IMR-90 (cell line): ENCODE measurements at regions not wholly inside any gene's neighbourhood (a gene's known extent, or its start where the extent isn't known, plus 50 kb on each side); places are given as distances from the start of the nearest gene placed in this dataset.

Experiments used
- ATAC-seq: fragments of 200-7000 bp; cut with Tn5 transposase; 2 replicates; pipeline ENCODE4 v1.9.1; 2020; ENCODE audit warnings: low read depth, mild to moderate bottlenecking, moderate library complexity
- BruUV-seq: library from RNA; stranded (reverse); fragments of 400-500 nt; replicated peaks from 2 replicates; lab custom pipeline; 2021; lab: Mats Ljungman, UMichigan
- CTCF ChIA-PET: fragments of 300-600 bp; formaldehyde crosslinking; extraction: SDS; loops from one replicate; lab custom pipeline; 2021; ENCODE audit warnings: antibody characterized with exemption; lab: Yijun Ruan, JAX
- POLR2A ChIA-PET: fragments of 300-600 bp; sonication (Branson Sonifier 250); formaldehyde crosslinking; loops from one replicate; lab custom pipeline; 2022; ENCODE audit warnings: antibody characterized with exemption; ENCODE audit not compliant: unreplicated experiment; lab: Charles Lee
- DNase-seq: peaks from one replicate; pipeline ENCODE4 v3.0.0; 2013
- H2AFZ ChIP-seq: replicated peaks from 2 replicates; pipeline ENCODE3; 2013; ENCODE audit warnings: low read length, mild to moderate bottlenecking; ENCODE audit not compliant: poor library complexity
- H2AK5ac ChIP-seq: 2 replicates; pipeline ENCODE4 v1.6.1; 2013; ENCODE audit warnings: low read depth, low read length, inconsistent platforms
- H2AK9ac ChIP-seq: replicated peaks from 2 replicates; pipeline ENCODE3; 2013; ENCODE audit warnings: mild to moderate bottlenecking, low read depth, low read length, moderate library complexity; ENCODE audit not compliant: poor library complexity
- H2BK120ac ChIP-seq: 2 replicates; pipeline ENCODE4 v1.6.1; 2013; ENCODE audit warnings: low read depth, low read length, inconsistent platforms
- H2BK15ac ChIP-seq: 3 replicates; pipeline ENCODE4 v1.6.1; 2013; ENCODE audit warnings: low read depth, low read length, inconsistent platforms
- H2BK20ac ChIP-seq: 2 replicates; pipeline ENCODE4 v1.6.1; 2013; ENCODE audit warnings: low read depth, mild to moderate bottlenecking, inconsistent platforms, low read length, moderate library complexity
- H2BK5ac ChIP-seq: 2 replicates; pipeline ENCODE4 v1.6.1; 2013; ENCODE audit warnings: mild to moderate bottlenecking, low read depth, low read length, inconsistent platforms; ENCODE audit not compliant: poor library complexity, severe bottlenecking
- H3K14ac ChIP-seq: replicated peaks from 2 replicates; pipeline ENCODE4 v1.6.1; 2013; ENCODE audit warnings: low read depth, low read length, inconsistent platforms
- H3K18ac ChIP-seq: 2 replicates; pipeline ENCODE4 v1.6.1; 2013; ENCODE audit warnings: low read depth, low read length, control low read depth
- H3K23ac ChIP-seq: 2 replicates; pipeline ENCODE4 v1.6.1; 2013; ENCODE audit warnings: low read depth, low read length, inconsistent platforms
- H3K27ac ChIP-seq: 2 replicates; pipeline ENCODE4 v1.5.1; 2013; ENCODE audit warnings: mild to moderate bottlenecking, control low read depth, low read length; ENCODE audit not compliant: insufficient read depth
- H3K27me3 ChIP-seq: 2 replicates; pipeline ENCODE4 v1.6.1; 2013; ENCODE audit warnings: low read length; ENCODE audit not compliant: control insufficient read depth, insufficient read depth
- H3K36me3 ChIP-seq: 2 replicates; pipeline ENCODE4 v1.6.1; 2013; ENCODE audit warnings: low read length, mixed read lengths; ENCODE audit not compliant: control insufficient read depth, insufficient read depth
- H3K4ac ChIP-seq: 2 replicates; pipeline ENCODE4 v1.6.1; 2013; ENCODE audit warnings: low read depth, low read length, inconsistent platforms
- H3K4me1 ChIP-seq: 2 replicates; pipeline ENCODE4 v1.6.1; 2013; ENCODE audit warnings: low read length, mixed read lengths; ENCODE audit not compliant: control insufficient read depth, insufficient read depth
- H3K4me2 ChIP-seq: 2 replicates; pipeline ENCODE4 v1.6.1; 2013; ENCODE audit warnings: low read depth, mild to moderate bottlenecking, control low read depth, low read length, moderate library complexity
- H3K4me3 ChIP-seq: 2 replicates; pipeline ENCODE4 v1.5.1; 2013; ENCODE audit warnings: low read depth, mild to moderate bottlenecking, control low read depth, low read length, moderate library complexity; ENCODE audit not compliant: insufficient read depth
- H3K56ac ChIP-seq: 2 replicates; pipeline ENCODE4 v1.6.1; 2013; ENCODE audit warnings: low read length, inconsistent platforms; ENCODE audit not compliant: insufficient read depth; ENCODE audit errors: extremely low read depth
- H3K79me1 ChIP-seq, 2 experiments: 2 replicates each; pipeline ENCODE4 v1.6.1; 2013; ENCODE audit warnings: low read length in 2 of 2, inconsistent platforms in 1 of 2, low read depth in 1 of 2
- H3K9ac ChIP-seq: 2 replicates; pipeline ENCODE4 v1.6.1; 2013; ENCODE audit warnings: low read depth, low read length, control low read depth
- H3K9me1 ChIP-seq: 2 replicates; pipeline ENCODE4 v1.6.1; 2013; ENCODE audit warnings: low read length, inconsistent platforms; ENCODE audit not compliant: insufficient read depth
- H3K9me3 ChIP-seq: 2 replicates; pipeline ENCODE4 v1.6.1; 2013; ENCODE audit warnings: low read length; ENCODE audit not compliant: control insufficient read depth, insufficient read depth
- H4K20me1 ChIP-seq: 2 replicates; pipeline ENCODE4 v1.6.1; 2013; ENCODE audit warnings: low read length, inconsistent platforms; ENCODE audit not compliant: insufficient read depth
- H4K5ac ChIP-seq: 2 replicates; pipeline ENCODE4 v1.6.1; 2013; ENCODE audit warnings: mild to moderate bottlenecking, low read depth, low read length, control low read depth
- H4K8ac ChIP-seq, 2 experiments: 2 replicates each; pipeline ENCODE4 v1.6.1; 2013; ENCODE audit warnings: low read depth in 2 of 2, low read length in 2 of 2, control low read depth in 1 of 2, inconsistent platforms in 1 of 2
- H4K91ac ChIP-seq: 2 replicates; pipeline ENCODE4 v1.6.1; 2013; ENCODE audit warnings: low read depth, low read length, inconsistent platforms; ENCODE audit not compliant: insufficient read depth
- BHLHE40 ChIP-seq: fragments of 150-350 bp; IDR thresholded peaks from 2 replicates; pipeline ENCODE4 v1.6.1; 2016; ENCODE audit warnings: mild to moderate bottlenecking, low read depth, low read length
- CEBPB ChIP-seq: IDR thresholded peaks from 2 replicates; pipeline ENCODE4 v1.6.1; 2012; ENCODE audit warnings: low read depth, low read length, improper control_type of control experiment
- CHD1 ChIP-seq: IDR thresholded peaks from 2 replicates; pipeline ENCODE4 v1.6.1; 2012; ENCODE audit warnings: low read depth, low read length, improper control_type of control experiment
- FOS ChIP-seq: fragments of 150-350 bp; IDR thresholded peaks from 2 replicates; pipeline ENCODE4 v1.6.1; 2016; ENCODE audit warnings: low read depth, low read length
- MAFK ChIP-seq: IDR thresholded peaks from 2 replicates; pipeline ENCODE4 v1.6.1; 2012; ENCODE audit warnings: low read depth, low read length, improper control_type of control experiment
- MAZ ChIP-seq: IDR thresholded peaks from 2 replicates; pipeline ENCODE4 v1.6.1; 2012; ENCODE audit warnings: low read depth, mild to moderate bottlenecking, low read length, improper control_type of control experiment, moderate library complexity, borderline replicate concordance
- MXI1 ChIP-seq: IDR thresholded peaks from 2 replicates; pipeline ENCODE4 v1.6.1; 2012; ENCODE audit warnings: low read depth, mild to moderate bottlenecking, low read length, moderate library complexity, borderline replicate concordance
- NFE2L2 ChIP-seq: fragments of 150-350 bp; IDR thresholded peaks from 2 replicates; pipeline ENCODE4 v1.6.1; 2016; ENCODE audit warnings: low read depth, mild to moderate bottlenecking, low read length
- POLR2A ChIP-seq: IDR thresholded peaks from 2 replicates; pipeline ENCODE4 v1.6.1; 2012; ENCODE audit warnings: mild to moderate bottlenecking, low read depth, low read length
- RAD21 ChIP-seq: IDR thresholded peaks from 2 replicates; pipeline ENCODE4 v1.6.1; 2012; ENCODE audit warnings: low read length, improper control_type of control experiment
- RCOR1 ChIP-seq: IDR thresholded peaks from 2 replicates; pipeline ENCODE4 v1.6.1; 2012; ENCODE audit warnings: mild to moderate bottlenecking, low read length, improper control_type of control experiment; ENCODE audit not compliant: insufficient replicate concordance
- RFX5 ChIP-seq: IDR thresholded peaks from 2 replicates; pipeline ENCODE4 v1.8.0; 2012; ENCODE audit warnings: low read depth, mild to moderate bottlenecking, low read length, moderate library complexity
- SMC3 ChIP-seq: fragments of 150-350 bp; IDR thresholded peaks from 2 replicates; pipeline ENCODE4 v1.6.1; 2016; ENCODE audit warnings: low read depth, mild to moderate bottlenecking, antibody characterized with exemption, low read length, moderate library complexity
- whole genome bisulfite sequencing, 2 experiments: methylation state at CpG; one replicate each; pipeline versions ENCODE4 v1.1.5 to v1.1.7; 2013; ENCODE audit warnings: missing lambda C conversion rate in 2 of 2; ENCODE audit not compliant: insufficient read length in 1 of 2; ENCODE audit errors: extremely low coverage in 2 of 2; 5-methylcytosine and 5-hydroxymethylcytosine counted together
- dilution Hi-C: fragments of 300-500 bp; cut with HindIII; formaldehyde crosslinking; loops from one replicate; pipeline ENCODE4 v1.14.3; 2018; ENCODE audit warnings: low sequenced_read_pairs; ENCODE audit not compliant: unreplicated experiment
- in situ Hi-C: fragments of 300-500 bp; cut with MboI; formaldehyde crosslinking; loops from 3 replicates; pipeline ENCODE4 v1.14.3; 2019; ENCODE audit warnings: low sequenced_read_pairs, inconsistent platforms, mixed read lengths
- intact Hi-C: fragments of 100-400 bp; cut with micrococcal nuclease; formaldehyde crosslinking; loops from 2 replicates; pipeline ENCODE4 v1.10.0; 2022
- TF ChIP-seq, protein P1 (sequence below): conservative IDR thresholded peaks from 2 replicates; pipeline ENCODE4 v1.5.1; 2012; ENCODE audit warnings: mild to moderate bottlenecking, low read depth, low read length, improper control_type of control experiment
- TF ChIP-seq, protein P2 (sequence below): fragments of 150-350 bp; IDR thresholded peaks from 2 replicates; pipeline ENCODE4 v1.6.1; 2017; ENCODE audit warnings: mild to moderate bottlenecking, antibody characterized with exemption, low read length, low read depth
- TF ChIP-seq, protein P3 (sequence below): fragments of 150-350 bp; IDR thresholded peaks from 2 replicates; pipeline ENCODE4 v1.6.1; 2016; ENCODE audit warnings: low read depth, mild to moderate bottlenecking, low read length, moderate library complexity, borderline replicate concordance

DNA sequence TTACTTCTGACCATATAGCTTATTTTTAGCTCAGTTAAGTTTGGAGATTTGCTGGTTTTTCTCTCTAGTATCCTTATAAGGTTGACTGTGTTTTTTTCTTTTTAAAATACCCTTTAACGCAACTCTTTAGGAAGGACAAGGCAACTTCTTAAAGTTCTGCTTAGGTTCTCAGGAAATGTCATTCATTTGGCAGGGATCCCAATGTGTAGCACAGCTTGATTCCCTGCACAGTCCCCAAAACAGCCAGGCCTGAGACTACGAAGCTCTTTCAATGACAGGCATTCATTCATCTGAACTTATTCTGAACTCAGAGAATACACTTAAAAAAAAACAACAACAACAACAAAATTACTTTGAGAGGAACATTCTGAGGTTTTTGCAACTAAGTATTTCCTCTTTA lies 1765.8 kb downstream of the PCDH7 start:
- Histone ChIP-seq H3K27ac (no peak overlapping the region), H2BK5ac (no peak overlapping the region), H3K4me1 (no peaks in the 10 kb centered on the region), H3K79me1 (no peaks in the 10 kb centered on the region), H3K9me3 (no peaks in the 10 kb centered on the region), H2AFZ (no peak overlapping the region), H3K4me2 (no peak overlapping the region), H4K91ac (no peak overlapping the region), H3K27me3 (no peaks in the 10 kb centered on the region), H2BK120ac (no peak overlapping the region), H2AK9ac (no peak overlapping the region), H4K8ac (no peak overlapping the region), H3K9ac (no peak overlapping the region), H3K14ac (no peak overlapping the region), H3K4ac (no peak overlapping the region), H4K5ac (no peak overlapping the region), H2BK15ac (no peak overlapping the region), H3K23ac (no peak overlapping the region), H3K9me1 (no peaks in the 10 kb centered on the region), H2BK20ac (no peak overlapping the region), H3K18ac (no peak overlapping the region), H3K36me3 (no peaks in the 10 kb centered on the region), H3K4me3 (no peak overlapping the region), H3K56ac (no peak overlapping the region), H4K20me1 (no peaks in the 10 kb centered on the region), H2AK5ac (no peak overlapping the region)
- DNase-seq (no peak), ATAC-seq (no peak)
- intact Hi-C loops, result no loop called here
- dilution Hi-C loops, result no loop called here
- in situ Hi-C loops, result no loop called here
- CTCF ChIA-PET, result no interaction called here
- POLR2A ChIA-PET, result no interaction called here
- no CpG with 5 or more reads among the region's 2 CpGs for WGBS, 2 experiments
- TF ChIP-seq BHLHE40 (no peak), POLR2A (no peak), SMC3 (no peak), RFX5 (no peak), CEBPB (no peak), MAFK (no peak), CHD1 (no peak), RAD21 (no peak), RCOR1 (no peak), FOS (no peak), NFE2L2 (no peak), MAZ (no peak), MXI1 (no peak)
- TF ChIP-seq, protein P1, sequence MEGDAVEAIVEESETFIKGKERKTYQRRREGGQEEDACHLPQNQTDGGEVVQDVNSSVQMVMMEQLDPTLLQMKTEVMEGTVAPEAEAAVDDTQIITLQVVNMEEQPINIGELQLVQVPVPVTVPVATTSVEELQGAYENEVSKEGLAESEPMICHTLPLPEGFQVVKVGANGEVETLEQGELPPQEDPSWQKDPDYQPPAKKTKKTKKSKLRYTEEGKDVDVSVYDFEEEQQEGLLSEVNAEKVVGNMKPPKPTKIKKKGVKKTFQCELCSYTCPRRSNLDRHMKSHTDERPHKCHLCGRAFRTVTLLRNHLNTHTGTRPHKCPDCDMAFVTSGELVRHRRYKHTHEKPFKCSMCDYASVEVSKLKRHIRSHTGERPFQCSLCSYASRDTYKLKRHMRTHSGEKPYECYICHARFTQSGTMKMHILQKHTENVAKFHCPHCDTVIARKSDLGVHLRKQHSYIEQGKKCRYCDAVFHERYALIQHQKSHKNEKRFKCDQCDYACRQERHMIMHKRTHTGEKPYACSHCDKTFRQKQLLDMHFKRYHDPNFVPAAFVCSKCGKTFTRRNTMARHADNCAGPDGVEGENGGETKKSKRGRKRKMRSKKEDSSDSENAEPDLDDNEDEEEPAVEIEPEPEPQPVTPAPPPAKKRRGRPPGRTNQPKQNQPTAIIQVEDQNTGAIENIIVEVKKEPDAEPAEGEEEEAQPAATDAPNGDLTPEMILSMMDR, result no peak
- TF ChIP-seq, protein P2, sequence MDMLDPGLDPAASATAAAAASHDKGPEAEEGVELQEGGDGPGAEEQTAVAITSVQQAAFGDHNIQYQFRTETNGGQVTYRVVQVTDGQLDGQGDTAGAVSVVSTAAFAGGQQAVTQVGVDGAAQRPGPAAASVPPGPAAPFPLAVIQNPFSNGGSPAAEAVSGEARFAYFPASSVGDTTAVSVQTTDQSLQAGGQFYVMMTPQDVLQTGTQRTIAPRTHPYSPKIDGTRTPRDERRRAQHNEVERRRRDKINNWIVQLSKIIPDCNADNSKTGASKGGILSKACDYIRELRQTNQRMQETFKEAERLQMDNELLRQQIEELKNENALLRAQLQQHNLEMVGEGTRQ, result no peak
- TF ChIP-seq, protein P3, sequence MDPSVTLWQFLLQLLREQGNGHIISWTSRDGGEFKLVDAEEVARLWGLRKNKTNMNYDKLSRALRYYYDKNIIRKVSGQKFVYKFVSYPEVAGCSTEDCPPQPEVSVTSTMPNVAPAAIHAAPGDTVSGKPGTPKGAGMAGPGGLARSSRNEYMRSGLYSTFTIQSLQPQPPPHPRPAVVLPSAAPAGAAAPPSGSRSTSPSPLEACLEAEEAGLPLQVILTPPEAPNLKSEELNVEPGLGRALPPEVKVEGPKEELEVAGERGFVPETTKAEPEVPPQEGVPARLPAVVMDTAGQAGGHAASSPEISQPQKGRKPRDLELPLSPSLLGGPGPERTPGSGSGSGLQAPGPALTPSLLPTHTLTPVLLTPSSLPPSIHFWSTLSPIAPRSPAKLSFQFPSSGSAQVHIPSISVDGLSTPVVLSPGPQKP, result no peak
- no TSS peak for BruUV-seq
